ENCODE measurements at regions not wholly inside any gene's neighbourhood (a gene's known extent, or its start where the extent isn't known, plus 50 kb on each side); places are given as distances from the start of the nearest gene placed in this dataset.
"Not testable (repeated sequence)": the region's sequence is repeated elsewhere in the genome, so short reads cannot be mapped to it uniquely, and the experiment has no call there.

DNA sequence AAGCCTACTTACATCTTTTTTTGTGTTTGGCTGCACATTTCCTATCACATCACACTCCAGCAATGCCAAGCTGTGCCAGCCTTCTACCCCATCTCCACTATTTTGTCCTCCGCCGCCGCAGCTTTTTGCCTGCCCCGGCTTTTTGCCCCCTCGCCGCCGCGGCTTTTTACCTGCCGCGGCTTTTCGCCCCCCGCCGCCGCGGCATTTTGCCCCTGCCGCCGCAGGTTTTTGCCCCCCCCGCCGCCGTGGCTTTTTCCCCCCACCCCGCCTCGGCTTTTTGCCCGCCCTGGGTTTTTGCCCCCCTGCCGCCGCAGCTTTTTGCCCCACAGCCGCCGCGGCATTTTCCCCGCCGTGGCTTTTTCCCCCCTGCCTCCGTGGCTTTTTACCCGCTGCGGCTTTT lies 506.0 kb downstream of the ZNF37A start:
- Histone ChIP-seq H3K27me3 (ENCODE audit: insufficient read depth, poor library complexity, severe bottlenecking) (no peaks in the 10 kb centered on the region), H3K9me3 (ENCODE audit: severe bottlenecking) (no peaks in the 10 kb centered on the region), H3K27ac (ENCODE audit: poor library complexity, severe bottlenecking) (no peak overlapping the region), H3K4me1 (ENCODE audit: insufficient read depth, poor library complexity, severe bottlenecking) (no peaks in the 10 kb centered on the region), H3K4me3 (ENCODE audit: severe bottlenecking) (no peak overlapping the region), H3K36me3 (ENCODE audit: low read depth) (no peaks in the 10 kb centered on the region)
- ATAC-seq (ENCODE audit: low read depth) (no peak), DNase-seq (ENCODE audit: low spot score) (no peak)
- TF ChIP-seq, protein P1, sequence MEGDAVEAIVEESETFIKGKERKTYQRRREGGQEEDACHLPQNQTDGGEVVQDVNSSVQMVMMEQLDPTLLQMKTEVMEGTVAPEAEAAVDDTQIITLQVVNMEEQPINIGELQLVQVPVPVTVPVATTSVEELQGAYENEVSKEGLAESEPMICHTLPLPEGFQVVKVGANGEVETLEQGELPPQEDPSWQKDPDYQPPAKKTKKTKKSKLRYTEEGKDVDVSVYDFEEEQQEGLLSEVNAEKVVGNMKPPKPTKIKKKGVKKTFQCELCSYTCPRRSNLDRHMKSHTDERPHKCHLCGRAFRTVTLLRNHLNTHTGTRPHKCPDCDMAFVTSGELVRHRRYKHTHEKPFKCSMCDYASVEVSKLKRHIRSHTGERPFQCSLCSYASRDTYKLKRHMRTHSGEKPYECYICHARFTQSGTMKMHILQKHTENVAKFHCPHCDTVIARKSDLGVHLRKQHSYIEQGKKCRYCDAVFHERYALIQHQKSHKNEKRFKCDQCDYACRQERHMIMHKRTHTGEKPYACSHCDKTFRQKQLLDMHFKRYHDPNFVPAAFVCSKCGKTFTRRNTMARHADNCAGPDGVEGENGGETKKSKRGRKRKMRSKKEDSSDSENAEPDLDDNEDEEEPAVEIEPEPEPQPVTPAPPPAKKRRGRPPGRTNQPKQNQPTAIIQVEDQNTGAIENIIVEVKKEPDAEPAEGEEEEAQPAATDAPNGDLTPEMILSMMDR (IDR thresholded peaks at IDR 0.05; ENCODE audit: poor library complexity, severe bottlenecking) = no peak

DNA sequence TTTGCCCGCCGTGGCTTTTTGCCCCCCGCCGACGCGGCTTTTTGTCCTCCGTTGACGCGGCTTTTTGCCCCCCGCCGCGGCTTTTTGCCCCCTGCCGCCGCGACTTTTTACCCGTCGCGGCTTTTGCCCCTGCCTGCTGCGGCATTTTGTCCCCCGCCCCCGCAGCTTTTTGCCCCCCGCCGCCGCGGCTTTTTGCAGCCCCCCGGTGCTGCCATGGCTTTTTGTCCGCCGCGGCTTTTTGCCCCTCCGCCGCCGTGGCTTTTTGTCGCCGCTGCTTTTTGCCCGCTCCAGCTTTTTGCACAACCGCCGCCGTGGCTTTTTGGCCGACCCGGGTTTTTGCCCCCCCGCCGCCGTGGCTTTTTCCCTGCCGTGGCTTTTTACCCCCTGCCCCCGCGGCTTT lies 506.6 kb downstream of the ZNF37A start:
- Histone ChIP-seq H3K4me3 (ENCODE audit: severe bottlenecking) (no peak overlapping the region), H3K9me3 (ENCODE audit: severe bottlenecking) (no peaks in the 10 kb centered on the region)
- no peak for DNase-seq (ENCODE audit: low spot score)

DNA sequence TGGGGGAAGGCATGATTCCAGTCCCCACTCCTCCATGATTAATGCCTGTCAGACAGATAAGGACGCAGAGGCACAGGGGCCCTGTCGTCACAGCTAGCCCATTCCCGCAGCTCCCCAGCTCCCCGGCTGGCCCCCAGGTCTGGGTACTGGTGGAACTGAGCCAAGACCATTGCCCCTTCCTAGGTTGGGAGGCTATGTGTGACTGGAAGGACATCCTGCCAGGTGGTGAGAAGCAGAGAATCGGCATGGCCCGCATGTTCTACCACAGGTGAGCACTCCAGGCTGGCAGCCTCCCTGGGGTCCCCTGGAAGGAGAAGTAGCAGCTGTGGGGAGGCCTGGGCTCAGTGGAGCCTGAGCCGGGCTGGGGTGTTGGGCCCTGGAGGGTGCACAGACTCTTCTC lies 509.5 kb downstream of the ZNF37A start:
- H3K27ac ChIP-seq (ENCODE audit: poor library complexity, severe bottlenecking); DNase-seq (ENCODE audit: low spot score); H3K36me3 ChIP-seq (ENCODE audit: low read depth); H3K4me1 ChIP-seq (ENCODE audit: insufficient read depth, poor library complexity, severe bottlenecking); H3K4me3 ChIP-seq (ENCODE audit: severe bottlenecking); ATAC-seq (ENCODE audit: low read depth); H3K9me3 ChIP-seq (ENCODE audit: severe bottlenecking); H3K27me3 ChIP-seq (ENCODE audit: insufficient read depth, poor library complexity, severe bottlenecking): not testable (repeated sequence)

More for the DNA sequence above, 506.6 kb downstream of the ZNF37A start:
- Histone ChIP-seq H3K27ac (ENCODE audit: poor library complexity, severe bottlenecking) (no peak overlapping the region), H3K36me3 (ENCODE audit: low read depth) (no peaks in the 10 kb centered on the region), H3K4me1 (ENCODE audit: insufficient read depth, poor library complexity, severe bottlenecking) (no peaks in the 10 kb centered on the region), H3K27me3 (ENCODE audit: insufficient read depth, poor library complexity, severe bottlenecking) (no peaks in the 10 kb centered on the region)
- TF ChIP-seq, protein P1 (IDR thresholded peaks at IDR 0.05; ENCODE audit: poor library complexity, severe bottlenecking) = no peak
- ATAC-seq (ENCODE audit: low read depth) = no peak

DNA sequence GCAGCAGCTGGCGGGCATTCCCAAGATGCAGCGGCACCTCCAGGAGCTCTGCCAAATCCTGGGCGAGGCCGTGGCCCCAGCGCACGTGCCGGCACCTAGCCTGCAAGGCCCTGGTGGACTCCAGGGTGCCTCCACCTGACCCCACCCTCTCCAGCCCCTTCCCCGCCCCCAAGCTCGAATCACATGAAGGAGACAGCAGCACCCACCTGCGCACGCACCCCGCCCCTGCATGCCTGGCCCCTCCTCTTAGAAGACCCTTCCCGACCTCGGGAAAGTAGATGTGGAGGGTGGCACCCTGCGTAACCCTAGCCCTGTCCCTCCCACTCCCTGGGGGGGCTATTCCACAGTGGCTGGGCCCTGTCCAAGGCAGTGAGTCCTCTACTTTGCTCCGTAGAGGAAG lies 510.3 kb downstream of the ZNF37A start:
- not testable (repeated sequence) for H3K36me3 ChIP-seq (ENCODE audit: low read depth); ATAC-seq (ENCODE audit: low read depth); H3K27me3 ChIP-seq (ENCODE audit: insufficient read depth, poor library complexity, severe bottlenecking); H3K9me3 ChIP-seq (ENCODE audit: severe bottlenecking); H3K4me1 ChIP-seq (ENCODE audit: insufficient read depth, poor library complexity, severe bottlenecking); H3K27ac ChIP-seq (ENCODE audit: poor library complexity, severe bottlenecking); H3K4me3 ChIP-seq (ENCODE audit: severe bottlenecking)
- DNase-seq (ENCODE audit: low spot score) = peak; percentile 47

DNA sequence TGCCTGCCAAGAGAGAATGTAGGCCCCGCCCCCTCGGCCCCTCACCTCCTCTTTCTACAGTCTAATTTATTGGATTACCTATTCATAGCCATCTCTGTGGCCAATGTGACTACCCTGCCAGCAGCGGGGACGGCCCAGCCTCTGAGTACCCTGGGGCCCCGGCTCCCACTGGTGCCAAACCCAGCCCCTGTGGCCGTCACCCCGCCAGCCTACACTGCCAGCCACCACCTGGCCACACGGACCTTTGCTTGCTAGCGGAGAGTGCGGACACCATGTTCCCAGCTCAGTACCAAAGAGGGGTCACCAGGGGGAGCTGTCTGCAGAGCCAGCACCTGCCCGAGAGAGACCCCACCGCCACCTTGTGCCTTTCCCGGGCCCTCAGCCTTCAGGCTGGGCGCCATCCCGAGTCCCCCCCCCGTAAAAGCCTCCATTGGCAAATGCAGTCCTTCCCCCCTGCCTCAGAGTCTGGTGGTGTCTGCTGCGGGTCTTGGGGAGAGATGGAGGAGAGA lies 511.1 kb downstream of the ZNF37A start:
- Histone ChIP-seq H3K9me3 (ENCODE audit: severe bottlenecking) (no peaks in the 10 kb centered on the region), H3K4me1 (ENCODE audit: insufficient read depth, poor library complexity, severe bottlenecking) (no peaks in the 10 kb centered on the region), H3K27me3 (ENCODE audit: insufficient read depth, poor library complexity, severe bottlenecking) (no peaks in the 10 kb centered on the region), H3K27ac (ENCODE audit: poor library complexity, severe bottlenecking) (no peak overlapping the region), H3K4me3 (ENCODE audit: severe bottlenecking) (no peak overlapping the region), H3K36me3 (ENCODE audit: low read depth) (no peaks in the 10 kb centered on the region)
- ATAC-seq (ENCODE audit: low read depth) (no peak), DNase-seq (ENCODE audit: low spot score) (no peak)
- TF ChIP-seq, protein P1 (IDR thresholded peaks at IDR 0.05; ENCODE audit: poor library complexity, severe bottlenecking) = no peak

DNA sequence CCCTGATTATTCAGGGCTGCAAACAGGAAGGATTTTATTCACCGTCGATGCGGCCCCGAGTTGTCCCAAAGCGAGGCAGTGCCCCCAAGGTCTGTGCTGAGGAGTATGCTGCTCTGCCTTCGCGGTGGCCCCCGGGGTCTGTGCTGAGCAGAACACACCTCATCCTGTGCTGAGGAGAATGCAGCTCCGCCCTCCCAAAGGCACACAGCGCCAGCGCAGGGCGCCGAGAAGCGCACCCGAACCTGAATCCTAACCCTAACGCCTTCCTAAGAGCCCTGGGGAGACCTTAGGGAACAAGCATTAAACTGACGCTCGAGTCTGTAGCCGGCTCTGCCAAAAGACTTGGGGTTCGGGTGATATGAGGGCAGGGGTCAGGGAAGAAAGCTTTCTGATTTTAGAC lies 521.5 kb downstream of the ZNF37A start:
- H3K27me3 ChIP-seq (ENCODE audit: insufficient read depth, poor library complexity, severe bottlenecking); H3K9me3 ChIP-seq (ENCODE audit: severe bottlenecking); DNase-seq (ENCODE audit: low spot score); H3K36me3 ChIP-seq (ENCODE audit: low read depth); H3K4me3 ChIP-seq (ENCODE audit: severe bottlenecking); H3K4me1 ChIP-seq (ENCODE audit: insufficient read depth, poor library complexity, severe bottlenecking); ATAC-seq (ENCODE audit: low read depth); H3K27ac ChIP-seq (ENCODE audit: poor library complexity, severe bottlenecking): not testable (repeated sequence)

DNA sequence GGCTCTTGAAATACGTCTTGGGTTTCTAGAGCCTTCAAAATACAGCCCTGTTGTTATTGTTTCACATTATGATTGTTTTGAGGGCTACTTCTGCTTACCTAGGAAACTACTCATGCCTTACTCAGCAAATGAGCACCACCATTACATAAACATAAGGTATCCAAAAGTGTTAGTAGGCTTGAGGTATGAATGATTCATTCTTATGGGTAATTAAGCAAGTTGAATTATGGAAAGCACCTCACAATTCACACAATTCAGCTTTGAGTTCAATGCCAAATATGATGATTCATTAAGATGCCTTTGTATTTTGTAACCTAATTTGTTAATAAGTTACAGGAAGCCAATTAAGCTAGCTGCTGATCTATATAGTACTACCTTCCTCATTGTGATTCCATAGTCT lies 525.7 kb downstream of the ZNF37A start:
- H3K27ac ChIP-seq (ENCODE audit: poor library complexity, severe bottlenecking); H3K27me3 ChIP-seq (ENCODE audit: insufficient read depth, poor library complexity, severe bottlenecking); H3K36me3 ChIP-seq (ENCODE audit: low read depth); H3K9me3 ChIP-seq (ENCODE audit: severe bottlenecking); DNase-seq (ENCODE audit: low spot score); ATAC-seq (ENCODE audit: low read depth); H3K4me1 ChIP-seq (ENCODE audit: insufficient read depth, poor library complexity, severe bottlenecking); H3K4me3 ChIP-seq (ENCODE audit: severe bottlenecking): not testable (repeated sequence)

DNA sequence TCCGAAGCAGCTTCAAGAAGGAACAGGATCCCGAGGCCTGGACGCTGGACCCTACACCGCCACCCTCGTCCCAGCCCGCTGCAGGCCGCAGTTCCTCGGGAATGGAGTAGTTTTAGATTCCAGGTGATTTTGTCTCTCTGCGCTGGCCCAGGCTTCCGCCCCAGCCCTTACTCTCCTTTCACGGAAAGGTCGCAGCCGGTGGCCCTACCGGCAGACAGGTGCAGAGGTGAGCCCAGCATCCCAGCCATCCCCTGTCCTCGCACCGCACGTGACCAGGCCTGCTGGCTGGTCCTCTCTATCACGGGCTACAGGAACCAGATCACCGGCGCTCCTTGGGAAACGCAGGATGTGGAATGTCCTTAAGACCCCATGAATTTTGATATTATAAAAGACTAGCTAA lies 541.5 kb downstream of the ZNF37A start:
- not testable (repeated sequence) for H3K4me3 ChIP-seq (ENCODE audit: severe bottlenecking); H3K4me1 ChIP-seq (ENCODE audit: insufficient read depth, poor library complexity, severe bottlenecking); DNase-seq (ENCODE audit: low spot score); H3K27me3 ChIP-seq (ENCODE audit: insufficient read depth, poor library complexity, severe bottlenecking); H3K27ac ChIP-seq (ENCODE audit: poor library complexity, severe bottlenecking); ATAC-seq (ENCODE audit: low read depth); H3K36me3 ChIP-seq (ENCODE audit: low read depth); H3K9me3 ChIP-seq (ENCODE audit: severe bottlenecking)

Data from RWPE2 (cell line).